Upper lobe of left lung (tissue), 6 donors: ENCODE measurements at regions not wholly inside any gene's neighbourhood (a gene's known extent, or its start where the extent isn't known, plus 50 kb on each side); places are given as distances from the start of the nearest gene placed in this dataset.

Experiments used
- ATAC-seq, 2 donors: fragments of 200-7000 bp; cut with Tn5 transposase; one replicate each; pipeline ENCODE4 v1.9.1; 2022; ENCODE audit warnings: mild to moderate bottlenecking in 2 of 2, moderate library complexity in 2 of 2; ENCODE audit not compliant: low FRiP score in 2 of 2
- DNase-seq, 2 donors: peaks; one replicate each; pipeline ENCODE4 v3.0.0-alpha.2; 2019 to 2020
- H3K27ac ChIP-seq, 4 donors: fragments of 200-600 bp; sonication (generic); one replicate each; pipeline ENCODE4 v1.5.1; 2016 to 2019
- H3K27me3 ChIP-seq, 4 donors: fragments of 200-600 bp; sonication (generic); one replicate each; pipeline ENCODE4 v1.5.1; 2017 to 2019
- H3K36me3 ChIP-seq, 4 donors: fragments of 200-600 bp; sonication (generic); one replicate each; pipeline ENCODE4 v1.5.1; 2016 to 2019
- H3K4me1 ChIP-seq, 4 donors: fragments of 200-600 bp; sonication (generic); one replicate each; pipeline ENCODE4 v1.5.1; 2018 to 2019
- H3K4me3 ChIP-seq, 4 donors: fragments of 200-600 bp; sonication (generic); one replicate each; pipeline ENCODE4 v1.5.1; 2017 to 2019; ENCODE audit warnings: mild to moderate bottlenecking in 2 of 4, moderate library complexity in 1 of 4
- H3K9me3 ChIP-seq, 4 donors: fragments of 200-600 bp; sonication (generic); one replicate each; pipeline ENCODE4 v1.5.1; 2018 to 2019
- EP300 ChIP-seq, 4 donors: sonication (generic); formaldehyde crosslinking; IDR thresholded peaks; one replicate each; pipeline ENCODE4 v1.5.1; 2017; ENCODE audit warnings: antibody characterized with exemption in 4 of 4, control low read depth in 2 of 4
- POLR2A ChIP-seq, 4 donors: fragments of 450-650 bp; IDR thresholded peaks; one replicate each; pipeline ENCODE4 v1.5.1; 2016 to 2017; ENCODE audit warnings: antibody characterized with exemption in 4 of 4, mild to moderate bottlenecking in 2 of 4
- POLR2AphosphoS5 ChIP-seq, 2 donors: sonication (generic); formaldehyde crosslinking; IDR thresholded peaks; one replicate each; pipeline ENCODE4 v1.5.1; 2017; ENCODE audit warnings: antibody characterized with exemption in 2 of 2
- WGBS, 2 donors: methylation state at CpG; one replicate each; pipeline ENCODE4 v1.1.5; 2017 to 2018; 5-methylcytosine and 5-hydroxymethylcytosine counted together
- TF ChIP-seq, protein P1 (sequence below), 6 experiments: fragments of 450-650 bp in 4 of 6; fragments of 200-600 bp in 2 of 6; sonication (generic) in 2 of 6; IDR thresholded peaks; one replicate each; pipeline ENCODE4 v1.5.1; 2016 to 2019; ENCODE audit warnings: antibody characterized with exemption in 6 of 6
- donor health status: DM: no; HTN: no; CAD: no; lungs with moderate emphysema.
- donor health status: DM: no; HTN: yes; CAD: no; lungs with severe emphysema.

DNA sequence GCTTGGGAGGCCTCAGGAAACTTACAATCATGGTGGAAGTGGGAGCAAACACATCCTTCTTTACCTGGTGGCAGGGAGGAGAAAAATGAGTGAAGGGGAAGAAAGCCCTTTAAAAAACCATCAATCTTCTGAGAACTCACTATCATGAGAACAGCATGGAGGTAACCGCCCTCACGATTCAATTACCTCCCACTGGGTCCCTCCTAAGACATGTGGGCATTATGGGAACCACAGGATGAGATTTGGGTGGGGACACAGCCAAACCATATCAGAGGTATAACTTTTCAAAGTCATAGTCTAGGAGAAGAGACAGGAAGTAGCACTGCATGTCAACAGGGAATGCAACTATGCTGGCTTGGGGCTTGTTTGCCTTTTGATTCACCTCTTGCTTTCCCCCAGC lies 59.9 kb upstream of the DTNBP1 start:
- Histone ChIP-seq H3K4me1 (no peaks in the 10 kb centered on the region), H3K36me3 (no peaks in the 10 kb centered on the region), H3K27me3 (no peaks in the 10 kb centered on the region), H3K9me3 (no peaks in the 10 kb centered on the region), H3K27ac (no peak overlapping the region), H3K4me3 (no peak overlapping the region)
- 94% methylated on average over 2 of the region's 2 CpGs for WGBS, 2 donors
- ATAC-seq = no peak
- no peak for DNase-seq
- TF ChIP-seq POLR2AphosphoS5 (IDR thresholded peaks at IDR 0.05) = no peak
- TF ChIP-seq POLR2A (IDR thresholded peaks at IDR 0.05) = no peak
- TF ChIP-seq, protein P1, sequence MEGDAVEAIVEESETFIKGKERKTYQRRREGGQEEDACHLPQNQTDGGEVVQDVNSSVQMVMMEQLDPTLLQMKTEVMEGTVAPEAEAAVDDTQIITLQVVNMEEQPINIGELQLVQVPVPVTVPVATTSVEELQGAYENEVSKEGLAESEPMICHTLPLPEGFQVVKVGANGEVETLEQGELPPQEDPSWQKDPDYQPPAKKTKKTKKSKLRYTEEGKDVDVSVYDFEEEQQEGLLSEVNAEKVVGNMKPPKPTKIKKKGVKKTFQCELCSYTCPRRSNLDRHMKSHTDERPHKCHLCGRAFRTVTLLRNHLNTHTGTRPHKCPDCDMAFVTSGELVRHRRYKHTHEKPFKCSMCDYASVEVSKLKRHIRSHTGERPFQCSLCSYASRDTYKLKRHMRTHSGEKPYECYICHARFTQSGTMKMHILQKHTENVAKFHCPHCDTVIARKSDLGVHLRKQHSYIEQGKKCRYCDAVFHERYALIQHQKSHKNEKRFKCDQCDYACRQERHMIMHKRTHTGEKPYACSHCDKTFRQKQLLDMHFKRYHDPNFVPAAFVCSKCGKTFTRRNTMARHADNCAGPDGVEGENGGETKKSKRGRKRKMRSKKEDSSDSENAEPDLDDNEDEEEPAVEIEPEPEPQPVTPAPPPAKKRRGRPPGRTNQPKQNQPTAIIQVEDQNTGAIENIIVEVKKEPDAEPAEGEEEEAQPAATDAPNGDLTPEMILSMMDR (IDR thresholded peaks at IDR 0.05) = no peak

DNA sequence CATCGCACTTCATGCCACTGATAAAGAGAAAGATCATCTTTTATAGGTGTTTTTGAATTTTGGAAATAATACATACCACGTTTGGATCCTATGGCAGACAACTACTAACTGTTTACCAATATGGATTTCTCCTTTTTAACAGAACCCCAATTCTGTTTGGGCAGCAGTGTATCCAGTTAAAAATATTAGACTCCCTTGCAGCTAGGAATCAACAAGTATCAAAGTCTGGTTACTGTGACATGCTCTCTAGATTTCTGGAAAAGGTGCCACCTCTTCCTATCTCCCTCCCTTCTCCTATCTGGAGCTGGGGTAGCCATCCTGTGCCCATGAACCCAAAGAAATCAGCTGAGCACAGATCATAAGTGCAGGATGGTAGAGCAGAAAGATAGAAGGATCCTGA lies 54.1 kb upstream of the DTNBP1 start:
- no peak overlapping the region for H3K4me3 ChIP-seq
- DNase-seq = no peak
- no peaks in the 10 kb centered on the region for H3K27me3 ChIP-seq
- no peaks in the 10 kb centered on the region for H3K4me1 ChIP-seq
- TF ChIP-seq, protein P1 (IDR thresholded peaks at IDR 0.05) = no peak
- TF ChIP-seq EP300 (IDR thresholded peaks at IDR 0.05) (no peak), POLR2A (IDR thresholded peaks at IDR 0.05) (no peak), POLR2AphosphoS5 (IDR thresholded peaks at IDR 0.05) (no peak)
- no peaks in the 10 kb centered on the region for H3K36me3 ChIP-seq
- 87 to 96% methylated on average over 2 of the region's 2 CpGs for WGBS, 2 donors
- ATAC-seq = no peak
- H3K27ac ChIP-seq = no peak overlapping the region
- no peaks in the 10 kb centered on the region for H3K9me3 ChIP-seq

DNA sequence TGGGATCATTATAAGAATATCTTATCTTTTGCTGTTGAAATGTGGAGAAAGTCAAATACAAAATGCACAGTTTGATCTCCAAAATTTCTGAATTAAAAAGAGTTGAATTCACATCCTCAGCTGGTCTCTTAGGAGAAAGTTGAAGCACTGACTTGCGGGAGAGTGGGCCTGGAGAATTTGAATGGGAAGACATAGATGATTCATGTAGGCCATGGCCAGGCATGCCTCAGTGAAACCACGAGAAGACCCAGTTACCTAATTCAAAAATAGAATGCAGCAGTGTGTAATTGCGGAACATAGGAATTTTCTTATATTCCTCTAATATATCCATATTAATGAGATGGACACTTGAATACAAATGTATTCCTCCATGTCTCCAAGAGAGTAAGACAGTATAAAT lies 53.0 kb upstream of the DTNBP1 start:
- no peak for TF ChIP-seq EP300 (IDR thresholded peaks at IDR 0.05)
- no peak for TF ChIP-seq POLR2AphosphoS5 (IDR thresholded peaks at IDR 0.05)
- ATAC-seq (no peak), DNase-seq (no peak)
- H3K27ac ChIP-seq = no peak overlapping the region
- H3K27me3 ChIP-seq = no peaks in the 10 kb centered on the region
- no peaks in the 10 kb centered on the region for H3K36me3 ChIP-seq
- no peaks in the 10 kb centered on the region for H3K9me3 ChIP-seq
- no peaks in the 10 kb centered on the region for H3K4me1 ChIP-seq
- no peak overlapping the region for H3K4me3 ChIP-seq
- WGBS, 2 donors = 91 to 96% methylated on average over 3 of the region's 3 CpGs

DNA sequence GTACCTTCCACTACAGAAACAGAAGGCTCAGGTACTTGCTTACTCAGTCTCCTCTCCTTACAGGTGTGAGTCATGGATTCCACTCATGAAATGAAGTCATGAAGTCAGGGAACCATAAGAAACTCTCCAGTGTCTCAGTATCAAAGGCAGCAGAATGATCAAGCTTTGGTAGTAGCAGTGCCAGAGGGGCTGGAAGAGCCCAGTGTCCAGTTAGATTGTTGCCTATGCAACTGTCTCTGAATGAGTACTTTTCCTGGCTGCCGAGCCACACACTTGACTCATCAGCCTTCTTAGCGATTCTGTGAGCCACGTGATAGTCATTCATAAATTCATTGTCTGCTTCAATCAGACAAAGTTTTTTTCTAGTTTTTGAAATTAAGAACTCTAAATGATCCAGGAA lies 52.2 kb upstream of the DTNBP1 start:
- DNase-seq (no peak), ATAC-seq (no peak)
- Histone ChIP-seq H3K4me1 (no peaks in the 10 kb centered on the region), H3K27me3 (no peaks in the 10 kb centered on the region), H3K27ac (no peak overlapping the region), H3K4me3 (no peak overlapping the region), H3K36me3 (no peaks in the 10 kb centered on the region), H3K9me3 (no peaks in the 10 kb centered on the region)
- WGBS, 2 donors = 86 to 90% methylated on average over 3 of the region's 3 CpGs
- no peak for TF ChIP-seq POLR2AphosphoS5 (IDR thresholded peaks at IDR 0.05)
- TF ChIP-seq, protein P1 (IDR thresholded peaks at IDR 0.05) = no peak
- TF ChIP-seq POLR2A (IDR thresholded peaks at IDR 0.05) = no peak

DNA sequence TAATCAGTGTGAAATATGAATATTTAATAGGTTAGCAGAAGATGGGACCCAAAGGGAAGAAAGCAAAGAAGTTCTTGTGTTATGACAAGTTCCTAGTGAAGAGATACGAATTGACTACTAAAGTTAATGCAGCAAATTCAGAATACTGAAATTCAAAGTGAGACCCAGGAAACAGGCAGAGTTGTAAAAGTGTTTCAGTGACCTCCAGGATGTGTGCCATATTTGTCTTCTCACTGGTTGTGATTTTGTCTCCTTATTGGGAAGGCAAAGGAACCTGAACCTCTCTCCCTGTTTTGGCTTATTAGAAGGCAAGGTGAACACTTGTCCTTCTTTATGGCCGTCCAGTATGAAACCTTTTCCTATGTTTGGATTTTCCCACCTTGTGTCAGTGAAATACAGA lies 51.8 kb upstream of the DTNBP1 start:
- no peaks in the 10 kb centered on the region for H3K9me3 ChIP-seq
- no peaks in the 10 kb centered on the region for H3K4me1 ChIP-seq
- no peaks in the 10 kb centered on the region for H3K27me3 ChIP-seq
- ATAC-seq = no peak
- H3K36me3 ChIP-seq = no peaks in the 10 kb centered on the region
- TF ChIP-seq, protein P1 (IDR thresholded peaks at IDR 0.05) = no peak
- TF ChIP-seq EP300 (IDR thresholded peaks at IDR 0.05) (no peak), POLR2AphosphoS5 (IDR thresholded peaks at IDR 0.05) (no peak), POLR2A (IDR thresholded peaks at IDR 0.05) (no peak)
- no peak overlapping the region for H3K27ac ChIP-seq
- no peak overlapping the region for H3K4me3 ChIP-seq
- WGBS, 2 donors = 92 to 93% methylated on average over 2 of the region's 2 CpGs
- no peak for DNase-seq
